ENCODE measurements at regions not wholly inside any gene's neighbourhood (a gene's known extent, or its start where the extent isn't known, plus 50 kb on each side); places are given as distances from the start of the nearest gene placed in this dataset.

GRCh38 chr2:20566331-20566730 is 84.6 kb downstream of the HS1BP3 start:
- TF ChIP-seq, protein P1, sequence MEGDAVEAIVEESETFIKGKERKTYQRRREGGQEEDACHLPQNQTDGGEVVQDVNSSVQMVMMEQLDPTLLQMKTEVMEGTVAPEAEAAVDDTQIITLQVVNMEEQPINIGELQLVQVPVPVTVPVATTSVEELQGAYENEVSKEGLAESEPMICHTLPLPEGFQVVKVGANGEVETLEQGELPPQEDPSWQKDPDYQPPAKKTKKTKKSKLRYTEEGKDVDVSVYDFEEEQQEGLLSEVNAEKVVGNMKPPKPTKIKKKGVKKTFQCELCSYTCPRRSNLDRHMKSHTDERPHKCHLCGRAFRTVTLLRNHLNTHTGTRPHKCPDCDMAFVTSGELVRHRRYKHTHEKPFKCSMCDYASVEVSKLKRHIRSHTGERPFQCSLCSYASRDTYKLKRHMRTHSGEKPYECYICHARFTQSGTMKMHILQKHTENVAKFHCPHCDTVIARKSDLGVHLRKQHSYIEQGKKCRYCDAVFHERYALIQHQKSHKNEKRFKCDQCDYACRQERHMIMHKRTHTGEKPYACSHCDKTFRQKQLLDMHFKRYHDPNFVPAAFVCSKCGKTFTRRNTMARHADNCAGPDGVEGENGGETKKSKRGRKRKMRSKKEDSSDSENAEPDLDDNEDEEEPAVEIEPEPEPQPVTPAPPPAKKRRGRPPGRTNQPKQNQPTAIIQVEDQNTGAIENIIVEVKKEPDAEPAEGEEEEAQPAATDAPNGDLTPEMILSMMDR (IDR thresholded peaks at IDR 0.05; ENCODE audit: partially characterized antibody, unreplicated experiment): no peak
- Mint-ChIP-seq H3K4me3 (ENCODE audit: unreplicated experiment) (no peak overlapping the region), H3K4me1 (ENCODE audit: low read depth, unreplicated experiment) (peaks cover 15% of the 10 kb centered on the region), H3K27me3 (ENCODE audit: unreplicated experiment) (peaks cover 3% of the 10 kb centered on the region), H3K9me3 (ENCODE audit: unreplicated experiment) (peaks cover 4% of the 10 kb centered on the region), H3K27ac (ENCODE audit: unreplicated experiment) (no peak overlapping the region), H3K36me3 (ENCODE audit: unreplicated experiment) (no peaks in the 10 kb centered on the region)
- no peak for DNase-seq

DNA sequence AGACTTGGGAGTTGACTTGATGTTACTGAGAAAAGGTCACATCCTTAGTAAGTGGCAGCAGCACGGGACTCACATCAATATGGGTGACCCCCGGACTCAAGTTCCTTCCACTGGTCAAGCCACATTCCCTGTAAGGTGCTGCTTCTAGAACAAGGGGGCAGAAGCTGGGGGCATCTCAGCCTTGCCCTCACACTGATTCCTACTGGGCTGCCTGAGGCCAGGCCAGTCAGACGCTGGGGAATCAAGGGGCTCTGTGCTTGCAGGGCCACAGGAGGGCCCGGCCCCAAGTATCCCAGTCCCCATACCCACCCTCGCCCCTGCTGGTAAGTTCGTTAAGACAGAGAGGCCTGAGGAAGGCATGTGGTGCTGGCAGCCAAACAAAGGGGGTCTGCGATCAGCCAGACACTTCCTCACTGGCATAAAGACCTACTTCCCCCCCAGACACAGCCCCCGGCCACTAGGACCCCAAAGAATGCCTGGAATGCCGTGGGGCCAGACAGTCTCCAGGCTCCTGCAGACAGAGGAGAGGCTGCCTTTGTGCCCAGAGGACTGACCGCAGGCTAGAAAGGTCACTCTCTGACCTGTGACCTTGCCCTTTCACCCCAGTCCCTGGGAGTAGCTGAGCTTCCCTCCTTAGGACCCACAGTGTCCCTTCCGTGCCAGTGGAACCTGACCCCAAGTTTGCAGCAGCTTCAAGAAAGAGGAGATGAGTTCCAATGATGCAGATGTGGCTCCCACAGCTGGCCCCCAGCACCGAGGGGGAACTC is 83.6 kb downstream of the HS1BP3 start:
- Mint-ChIP-seq H3K36me3 (ENCODE audit: unreplicated experiment) (no peaks in the 10 kb centered on the region), H3K27me3 (ENCODE audit: unreplicated experiment) (peaks cover 3% of the 10 kb centered on the region), H3K4me3 (ENCODE audit: unreplicated experiment) (no peak overlapping the region), H3K27ac (ENCODE audit: unreplicated experiment) (no peak overlapping the region), H3K4me1 (ENCODE audit: low read depth, unreplicated experiment) (peaks cover 18% of the 10 kb centered on the region), H3K9me3 (ENCODE audit: unreplicated experiment) (peaks cover 4% of the 10 kb centered on the region)
- DNase-seq: no peak
- TF ChIP-seq, protein P1 (IDR thresholded peaks at IDR 0.05; ENCODE audit: partially characterized antibody, unreplicated experiment): no peak
